Loucy (cell line): ENCODE measurements at regions not wholly inside any gene's neighbourhood (a gene's known extent, or its start where the extent isn't known, plus 50 kb on each side); places are given as distances from the start of the nearest gene placed in this dataset.

Source experiments
- EZH2phosphoT487 ChIP-seq: fragments of 200-600 bp; IDR thresholded peaks from 2 replicates; pipeline ENCODE4 v1.6.1; 2018; ENCODE audit warnings: antibody characterized with exemption, mild to moderate bottlenecking, moderate library complexity, borderline replicate concordance
- TF ChIP-seq, protein P1 (sequence below): fragments of 200-600 bp; sonication (generic); conservative IDR thresholded peaks from 2 replicates; pipeline ENCODE4 v1.5.1; 2014; ENCODE audit warnings: mild to moderate bottlenecking, antibody characterized with exemption, low read length

DNA sequence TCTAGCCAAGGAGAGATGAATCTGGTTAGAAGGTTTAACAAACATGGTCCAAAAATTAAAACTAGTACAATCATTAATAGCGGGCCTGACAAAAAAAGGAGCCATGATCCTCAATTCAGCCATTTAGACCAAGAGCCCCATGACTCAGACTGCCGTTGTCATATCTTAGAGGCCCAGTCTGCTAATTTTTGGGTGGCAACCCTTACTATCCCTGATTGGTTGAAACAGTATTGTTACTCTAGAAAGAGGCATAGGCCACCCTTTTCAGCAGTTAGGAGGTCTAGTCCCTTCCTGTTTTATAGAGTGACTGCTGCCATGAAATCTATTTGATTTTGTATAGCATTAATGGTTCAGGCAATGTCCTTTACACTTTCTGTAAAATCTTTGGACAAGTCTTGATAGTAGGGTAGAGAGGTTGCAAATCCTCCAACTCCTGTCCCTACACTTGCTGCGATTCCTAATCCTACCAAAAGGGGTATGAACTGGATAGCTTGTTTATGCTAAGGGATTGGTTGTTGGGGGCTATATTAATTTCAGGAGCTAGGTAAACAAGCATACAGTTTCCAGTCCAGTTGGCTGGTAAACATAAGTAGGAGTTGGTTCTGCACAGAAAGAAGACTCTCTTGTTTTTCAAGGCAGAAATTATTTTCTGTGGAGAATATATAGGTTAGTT, 1056.3 kb upstream of the CNTN5 start:
- TF ChIP-seq, protein P1, sequence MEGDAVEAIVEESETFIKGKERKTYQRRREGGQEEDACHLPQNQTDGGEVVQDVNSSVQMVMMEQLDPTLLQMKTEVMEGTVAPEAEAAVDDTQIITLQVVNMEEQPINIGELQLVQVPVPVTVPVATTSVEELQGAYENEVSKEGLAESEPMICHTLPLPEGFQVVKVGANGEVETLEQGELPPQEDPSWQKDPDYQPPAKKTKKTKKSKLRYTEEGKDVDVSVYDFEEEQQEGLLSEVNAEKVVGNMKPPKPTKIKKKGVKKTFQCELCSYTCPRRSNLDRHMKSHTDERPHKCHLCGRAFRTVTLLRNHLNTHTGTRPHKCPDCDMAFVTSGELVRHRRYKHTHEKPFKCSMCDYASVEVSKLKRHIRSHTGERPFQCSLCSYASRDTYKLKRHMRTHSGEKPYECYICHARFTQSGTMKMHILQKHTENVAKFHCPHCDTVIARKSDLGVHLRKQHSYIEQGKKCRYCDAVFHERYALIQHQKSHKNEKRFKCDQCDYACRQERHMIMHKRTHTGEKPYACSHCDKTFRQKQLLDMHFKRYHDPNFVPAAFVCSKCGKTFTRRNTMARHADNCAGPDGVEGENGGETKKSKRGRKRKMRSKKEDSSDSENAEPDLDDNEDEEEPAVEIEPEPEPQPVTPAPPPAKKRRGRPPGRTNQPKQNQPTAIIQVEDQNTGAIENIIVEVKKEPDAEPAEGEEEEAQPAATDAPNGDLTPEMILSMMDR, result no peak
- no peak for TF ChIP-seq EZH2phosphoT487
